ENCODE measurements at regions not wholly inside any gene's neighbourhood (a gene's known extent, or its start where the extent isn't known, plus 50 kb on each side); places are given as distances from the start of the nearest gene placed in this dataset.

DNA sequence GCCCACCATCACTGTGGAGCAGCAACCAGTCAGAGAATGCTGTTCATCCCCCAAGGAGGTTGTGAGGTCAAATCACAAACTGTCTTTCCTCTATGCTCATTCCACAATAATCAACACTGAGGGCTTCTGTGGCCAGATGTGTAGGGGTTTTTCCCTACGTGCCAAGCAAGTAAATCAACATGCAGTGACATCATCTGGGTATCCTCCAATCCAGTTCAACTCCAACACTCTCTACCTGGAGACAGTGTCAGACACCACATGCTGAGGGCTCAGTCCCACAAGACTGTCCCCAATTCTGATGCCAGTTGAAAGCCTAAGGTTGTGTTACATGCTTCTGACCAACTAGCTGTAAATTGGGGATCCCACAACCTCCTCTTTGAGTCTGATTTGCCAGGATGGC, 57.3 kb upstream of the DMRT1 start:
- H4K20me1 ChIP-seq (ENCODE audit: insufficient read depth, low read length) = no peaks in the 10 kb centered on the region
- no peaks in the 10 kb centered on the region for H3K4me1 ChIP-seq (ENCODE audit: insufficient read depth, low read length)
- H3K27ac ChIP-seq (ENCODE audit: low read depth, low read length) = no peak overlapping the region
- no peaks in the 10 kb centered on the region for H3K79me2 ChIP-seq (ENCODE audit: insufficient read depth, low read length)
- H2AFZ ChIP-seq (ENCODE audit: low read length) = no peak overlapping the region
- no peaks in the 10 kb centered on the region for H3K36me3 ChIP-seq (ENCODE audit: insufficient read depth, low read length)
- H3K4me2 ChIP-seq (ENCODE audit: insufficient read depth, low read length) = no peak overlapping the region
- H3K4me3 ChIP-seq (ENCODE audit: insufficient read depth, low read length) = no peak overlapping the region
- no peak for TF ChIP-seq CTCF (IDR thresholded peaks at IDR 0.05; ENCODE audit: extremely low read depth, low read depth, low read length)
- no peaks in the 10 kb centered on the region for H3K9me3 ChIP-seq (ENCODE audit: low read depth, low read length)
- no peak for DNase-seq (ENCODE audit: insufficient read length, low spot score, missing footprints)
- H3K27me3 ChIP-seq (ENCODE audit: insufficient read depth, low read length) = peaks cover 3% of the 10 kb centered on the region

GRCh38 chr9:784916-785315, 56.6 kb upstream of the DMRT1 start:
- no peak overlapping the region for H2AFZ ChIP-seq (ENCODE audit: low read length)
- no peak for DNase-seq (ENCODE audit: insufficient read length, low spot score, missing footprints)
- H3K4me1 ChIP-seq (ENCODE audit: insufficient read depth, low read length) = no peaks in the 10 kb centered on the region
- H3K4me3 ChIP-seq (ENCODE audit: insufficient read depth, low read length) = no peak overlapping the region
- TF ChIP-seq CTCF (IDR thresholded peaks at IDR 0.05; ENCODE audit: extremely low read depth, low read depth, low read length) = no peak
- no peaks in the 10 kb centered on the region for H3K9me3 ChIP-seq (ENCODE audit: low read depth, low read length)
- H3K27me3 ChIP-seq (ENCODE audit: insufficient read depth, low read length) = peaks cover 3% of the 10 kb centered on the region
- H3K4me2 ChIP-seq (ENCODE audit: insufficient read depth, low read length) = no peak overlapping the region
- no peaks in the 10 kb centered on the region for H3K79me2 ChIP-seq (ENCODE audit: insufficient read depth, low read length)
- no peaks in the 10 kb centered on the region for H4K20me1 ChIP-seq (ENCODE audit: insufficient read depth, low read length)
- no peaks in the 10 kb centered on the region for H3K36me3 ChIP-seq (ENCODE audit: insufficient read depth, low read length)
- no peak overlapping the region for H3K27ac ChIP-seq (ENCODE audit: low read depth, low read length)

DNA sequence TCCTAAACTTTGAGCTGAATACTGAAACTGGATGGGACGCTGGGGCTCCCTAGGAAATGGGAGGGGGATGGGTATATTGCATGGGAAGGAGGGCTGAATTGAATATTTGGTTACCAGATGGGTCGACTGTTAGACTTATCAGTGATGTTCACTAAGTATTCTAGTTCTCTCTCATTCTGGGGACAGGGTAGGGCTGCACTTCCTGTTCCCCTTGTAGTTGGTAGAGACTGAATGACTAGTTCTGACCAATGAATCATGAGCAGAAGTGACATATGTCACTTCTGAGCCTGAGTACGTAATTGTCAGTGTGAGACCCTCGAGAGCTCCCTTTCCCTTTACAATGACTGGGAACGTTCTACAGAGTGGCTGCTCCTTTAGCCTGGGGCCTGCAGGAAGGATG, 55.5 kb upstream of the DMRT1 start:
- no peaks in the 10 kb centered on the region for H3K9me3 ChIP-seq (ENCODE audit: low read depth, low read length)
- TF ChIP-seq CTCF (IDR thresholded peaks at IDR 0.05; ENCODE audit: extremely low read depth, low read depth, low read length) = no peak
- no peaks in the 10 kb centered on the region for H3K4me1 ChIP-seq (ENCODE audit: insufficient read depth, low read length)
- no peaks in the 10 kb centered on the region for H3K36me3 ChIP-seq (ENCODE audit: insufficient read depth, low read length)
- no peak overlapping the region for H3K27ac ChIP-seq (ENCODE audit: low read depth, low read length)
- no peak for DNase-seq (ENCODE audit: insufficient read length, low spot score, missing footprints)
- no peaks in the 10 kb centered on the region for H3K79me2 ChIP-seq (ENCODE audit: insufficient read depth, low read length)
- no peak overlapping the region for H3K4me2 ChIP-seq (ENCODE audit: insufficient read depth, low read length)
- no peak overlapping the region for H3K4me3 ChIP-seq (ENCODE audit: insufficient read depth, low read length)
- H4K20me1 ChIP-seq (ENCODE audit: insufficient read depth, low read length) = no peaks in the 10 kb centered on the region
- no peak overlapping the region for H2AFZ ChIP-seq (ENCODE audit: low read length)
- H3K27me3 ChIP-seq (ENCODE audit: insufficient read depth, low read length) = peaks cover 3% of the 10 kb centered on the region

GRCh38 chr9:786405-786804, 55.1 kb upstream of the DMRT1 start:
- Histone ChIP-seq H3K4me2 (ENCODE audit: insufficient read depth, low read length) (no peak overlapping the region), H3K36me3 (ENCODE audit: insufficient read depth, low read length) (no peaks in the 10 kb centered on the region), H4K20me1 (ENCODE audit: insufficient read depth, low read length) (no peaks in the 10 kb centered on the region), H3K27ac (ENCODE audit: low read depth, low read length) (no peak overlapping the region), H3K4me3 (ENCODE audit: insufficient read depth, low read length) (no peak overlapping the region), H3K27me3 (ENCODE audit: insufficient read depth, low read length) (peaks cover 3% of the 10 kb centered on the region), H3K9me3 (ENCODE audit: low read depth, low read length) (no peaks in the 10 kb centered on the region), H2AFZ (ENCODE audit: low read length) (no peak overlapping the region), H3K79me2 (ENCODE audit: insufficient read depth, low read length) (no peaks in the 10 kb centered on the region), H3K4me1 (ENCODE audit: insufficient read depth, low read length) (no peaks in the 10 kb centered on the region)
- no peak for TF ChIP-seq CTCF (IDR thresholded peaks at IDR 0.05; ENCODE audit: extremely low read depth, low read depth, low read length)
- DNase-seq (ENCODE audit: insufficient read length, low spot score, missing footprints) = no peak
